Osteoblast (primary cell): ENCODE measurements at regions not wholly inside any gene's neighbourhood (a gene's known extent, or its start where the extent isn't known, plus 50 kb on each side); places are given as distances from the start of the nearest gene placed in this dataset.

ENCODE experiments used
- DNase-seq: peaks from one replicate; pipeline ENCODE4 v3.0.0; 2011; ENCODE audit warnings: low spot score, mixed read lengths; ENCODE audit not compliant: insufficient read length; ENCODE audit errors: missing footprints
- H2AFZ ChIP-seq: 2 replicates; pipeline ENCODE4 v1.6.0; 2011; ENCODE audit warnings: mild to moderate bottlenecking, low read length
- H3K27ac ChIP-seq: 2 replicates; pipeline ENCODE4 v1.5.1; 2011; ENCODE audit warnings: mild to moderate bottlenecking, low read depth, low read length, moderate library complexity
- H3K27me3 ChIP-seq: 2 replicates; pipeline ENCODE4 v1.6.0; 2012; ENCODE audit warnings: mild to moderate bottlenecking, control low read depth, inconsistent platforms, low read length, moderate library complexity; ENCODE audit not compliant: insufficient read depth
- H3K36me3 ChIP-seq: 2 replicates; pipeline ENCODE4 v1.5.1; 2011; ENCODE audit warnings: mild to moderate bottlenecking, low read length, control low read depth, moderate library complexity; ENCODE audit not compliant: insufficient read depth
- H3K4me1 ChIP-seq: 2 replicates; pipeline ENCODE4 v1.5.1; 2011; ENCODE audit warnings: mild to moderate bottlenecking, low read length, control low read depth, moderate library complexity; ENCODE audit not compliant: insufficient read depth
- H3K4me2 ChIP-seq: 2 replicates; pipeline ENCODE4 v1.6.0; 2011; ENCODE audit warnings: mild to moderate bottlenecking, low read length; ENCODE audit not compliant: insufficient read depth
- H3K4me3 ChIP-seq: fragments of 200-600 bp; sonication (generic); 3 replicates; pipeline ENCODE4 v1.5.1; 2012; ENCODE audit warnings: mild to moderate bottlenecking, low read length, inconsistent platforms; ENCODE audit not compliant: insufficient read depth
- H3K79me2 ChIP-seq: 2 replicates; pipeline ENCODE4 v1.6.0; 2012; ENCODE audit warnings: mild to moderate bottlenecking, low read length, control low read depth, inconsistent platforms; ENCODE audit not compliant: insufficient read depth
- H3K9me3 ChIP-seq: 2 replicates; pipeline ENCODE4 v1.5.1; 2011; ENCODE audit warnings: low read depth, low read length, control low read depth
- H4K20me1 ChIP-seq: 2 replicates; pipeline ENCODE4 v1.6.0; 2012; ENCODE audit warnings: mild to moderate bottlenecking, low read length, control low read depth; ENCODE audit not compliant: insufficient read depth
- TF ChIP-seq, protein P1 (sequence below): IDR thresholded peaks from 2 replicates; pipeline ENCODE4 v1.5.1; 2011; ENCODE audit warnings: mild to moderate bottlenecking, low read depth, low read length, moderate library complexity; ENCODE audit errors: extremely low read depth

GRCh38 chr16:86771506-86772460 lies 193.4 kb downstream of the FOXL1 start:
- Histone ChIP-seq H3K4me1 (peaks cover 26% of the 10 kb centered on the region), H2AFZ (no peak overlapping the region), H3K36me3 (no peaks in the 10 kb centered on the region), H3K27ac (peak overlapping the region; percentile 56), H4K20me1 (no peaks in the 10 kb centered on the region), H3K4me3 (no peak overlapping the region), H3K9me3 (no peaks in the 10 kb centered on the region), H3K27me3 (peaks cover 7% of the 10 kb centered on the region), H3K79me2 (no peaks in the 10 kb centered on the region), H3K4me2 (peak overlapping the region; percentile 45)
- TF ChIP-seq, protein P1, sequence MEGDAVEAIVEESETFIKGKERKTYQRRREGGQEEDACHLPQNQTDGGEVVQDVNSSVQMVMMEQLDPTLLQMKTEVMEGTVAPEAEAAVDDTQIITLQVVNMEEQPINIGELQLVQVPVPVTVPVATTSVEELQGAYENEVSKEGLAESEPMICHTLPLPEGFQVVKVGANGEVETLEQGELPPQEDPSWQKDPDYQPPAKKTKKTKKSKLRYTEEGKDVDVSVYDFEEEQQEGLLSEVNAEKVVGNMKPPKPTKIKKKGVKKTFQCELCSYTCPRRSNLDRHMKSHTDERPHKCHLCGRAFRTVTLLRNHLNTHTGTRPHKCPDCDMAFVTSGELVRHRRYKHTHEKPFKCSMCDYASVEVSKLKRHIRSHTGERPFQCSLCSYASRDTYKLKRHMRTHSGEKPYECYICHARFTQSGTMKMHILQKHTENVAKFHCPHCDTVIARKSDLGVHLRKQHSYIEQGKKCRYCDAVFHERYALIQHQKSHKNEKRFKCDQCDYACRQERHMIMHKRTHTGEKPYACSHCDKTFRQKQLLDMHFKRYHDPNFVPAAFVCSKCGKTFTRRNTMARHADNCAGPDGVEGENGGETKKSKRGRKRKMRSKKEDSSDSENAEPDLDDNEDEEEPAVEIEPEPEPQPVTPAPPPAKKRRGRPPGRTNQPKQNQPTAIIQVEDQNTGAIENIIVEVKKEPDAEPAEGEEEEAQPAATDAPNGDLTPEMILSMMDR, result no peak
- peak; percentile 89 for DNase-seq

GRCh38 chr16:86772671-86773353 lies 194.5 kb downstream of the FOXL1 start:
- peaks cover 7% of the 10 kb centered on the region for H3K27me3 ChIP-seq
- no peaks in the 10 kb centered on the region for H3K36me3 ChIP-seq
- no peaks in the 10 kb centered on the region for H4K20me1 ChIP-seq
- peaks cover 26% of the 10 kb centered on the region for H3K4me1 ChIP-seq
- H2AFZ ChIP-seq, result peak overlapping the region; percentile 44
- DNase-seq, result peak; percentile 94
- H3K79me2 ChIP-seq, result no peaks in the 10 kb centered on the region
- H3K4me2 ChIP-seq, result peak overlapping the region; percentile 45
- TF ChIP-seq, protein P1, result peak; percentile 16
- no peaks in the 10 kb centered on the region for H3K9me3 ChIP-seq
- no peak overlapping the region for H3K4me3 ChIP-seq
- peak overlapping the region; percentile 56 for H3K27ac ChIP-seq

- no peaks in the 10 kb centered on the region for H3K79me2 ChIP-seq
- H3K9me3 ChIP-seq, result no peaks in the 10 kb centered on the region
- no peak overlapping the region for H3K4me2 ChIP-seq
- peaks cover 9% of the 10 kb centered on the region for H3K27me3 ChIP-seq
- peaks cover 26% of the 10 kb centered on the region for H3K4me1 ChIP-seq
- DNase-seq, result no peak
- no peak overlapping the region for H2AFZ ChIP-seq
- no peak overlapping the region for H3K4me3 ChIP-seq
- TF ChIP-seq, protein P1, result no peak
- no peaks in the 10 kb centered on the region for H4K20me1 ChIP-seq
- peak overlapping the region; percentile 56 for H3K27ac ChIP-seq
- no peaks in the 10 kb centered on the region for H3K36me3 ChIP-seq
These were observed 195.0 kb downstream of the FOXL1 start for GRCh38 chr16:86773354-86773715.

DNA sequence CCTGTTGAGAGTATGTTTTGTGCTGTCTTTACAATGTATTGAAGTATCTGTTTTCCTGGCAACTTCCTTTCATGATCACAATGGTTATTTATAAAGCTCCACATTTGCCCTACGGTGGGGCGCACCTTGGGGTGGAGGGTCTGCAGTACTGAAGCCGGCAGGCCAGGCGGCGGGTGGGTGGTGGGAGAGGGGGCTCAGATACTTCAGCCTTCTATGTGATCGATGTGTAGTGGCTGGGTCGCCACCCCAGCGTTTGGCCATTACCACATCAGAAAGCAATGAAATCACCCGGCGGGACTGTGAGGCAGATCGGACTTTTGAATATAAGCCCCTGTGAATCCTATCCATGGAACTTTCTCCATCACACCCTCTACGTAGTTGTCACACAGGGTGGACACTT lies 196.6 kb downstream of the FOXL1 start:
- no peak overlapping the region for H3K4me2 ChIP-seq
- H3K79me2 ChIP-seq, result no peaks in the 10 kb centered on the region
- H3K36me3 ChIP-seq, result no peaks in the 10 kb centered on the region
- no peak overlapping the region for H2AFZ ChIP-seq
- TF ChIP-seq, protein P1, result no peak
- no peak overlapping the region for H3K4me3 ChIP-seq
- peaks cover 11% of the 10 kb centered on the region for H3K27me3 ChIP-seq
- H4K20me1 ChIP-seq, result no peaks in the 10 kb centered on the region
- H3K9me3 ChIP-seq, result no peaks in the 10 kb centered on the region
- no peak overlapping the region for H3K27ac ChIP-seq
- H3K4me1 ChIP-seq, result peaks cover 16% of the 10 kb centered on the region
- no peak for DNase-seq
